Right kidney (tissue), 1 donor: ENCODE measurements at regions not wholly inside any gene's neighbourhood (a gene's known extent, or its start where the extent isn't known, plus 50 kb on each side); places are given as distances from the start of the nearest gene placed in this dataset.

Source experiments
- DNase-seq: peaks from one replicate; pipeline ENCODE4 v3.0.0-alpha.2; 2016

- no peak for DNase-seq
Observed at GRCh38 chr5:96595300-96596090, 66.7 kb upstream of the CAST start.

- no peak for DNase-seq
Observed at GRCh38 chr5:96597438-96598020, 64.6 kb upstream of the CAST start.

- DNase-seq = no peak
Observed at GRCh38 chr5:96601200-96601599, 61.0 kb upstream of the CAST start.

GRCh38 chr5:96601715-96602244 lies 60.4 kb upstream of the CAST start:
- peak; percentile 33 for DNase-seq

GRCh38 chr5:96602776-96603175 lies 59.4 kb upstream of the CAST start:
- no peak for DNase-seq

GRCh38 chr5:96605144-96605837 lies 56.9 kb upstream of the CAST start:
- no peak for DNase-seq

- no peak for DNase-seq
Observed at GRCh38 chr5:96609369-96609768, 52.8 kb upstream of the CAST start.

- DNase-seq = no peak
Observed at GRCh38 chr5:96610747-96611146, 51.4 kb upstream of the CAST start.

GRCh38 chr5:96611946-96612345 lies 50.2 kb upstream of the CAST start:
- DNase-seq = no peak
